CD14-positive monocyte (primary cell): ENCODE measurements at regions not wholly inside any gene's neighbourhood (a gene's known extent, or its start where the extent isn't known, plus 50 kb on each side); places are given as distances from the start of the nearest gene placed in this dataset.

Experiments used
- DNase-seq, 3 donors: peaks; one replicate each; pipeline ENCODE4 v3.0.0-alpha.2; 2011 to 2022
- H2AFZ ChIP-seq: 2 replicates; pipeline ENCODE4 v1.6.0; 2012; ENCODE audit warnings: mild to moderate bottlenecking, low read depth, low read length, inconsistent platforms; ENCODE audit not compliant: insufficient read depth, poor library complexity, severe bottlenecking
- H3K27ac ChIP-seq, 2 donors: 1 replicate in 1 of 2; 2 replicates in 1 of 2; pipeline ENCODE4 v1.5.1; 2012 to 2013; ENCODE audit warnings: low read length in 2 of 2, control low read depth in 1 of 2, inconsistent platforms in 1 of 2, low read depth in 1 of 2, mild to moderate bottlenecking in 1 of 2
- H3K27me3 ChIP-seq, 2 donors: one replicate each; pipeline versions ENCODE4 v1.6.0 to v1.6.1; 2011 to 2013; ENCODE audit warnings: low read length in 2 of 2; ENCODE audit not compliant: control insufficient read depth in 2 of 2, insufficient read depth in 2 of 2
- H3K36me3 ChIP-seq, 2 donors: replicated peaks in 1 of 2; 1 replicate in 1 of 2; 2 replicates in 1 of 2; pipeline versions ENCODE4 v1.5.1 to v1.6.1; 2012 to 2013; ENCODE audit warnings: low read length in 2 of 2, control low read depth in 1 of 2, inconsistent platforms in 1 of 2, mild to moderate bottlenecking in 1 of 2; ENCODE audit not compliant: insufficient read depth in 2 of 2, control insufficient read depth in 1 of 2
- H3K4me1 ChIP-seq, 2 donors: 1 replicate in 1 of 2; 2 replicates in 1 of 2; pipeline versions ENCODE4 v1.5.1 to v1.6.1; 2012 to 2013; ENCODE audit warnings: low read length in 2 of 2, control low read depth in 1 of 2, inconsistent platforms in 1 of 2, mild to moderate bottlenecking in 1 of 2, moderate library complexity in 1 of 2; ENCODE audit not compliant: insufficient read depth in 2 of 2, control insufficient read depth in 1 of 2
- H3K4me2 ChIP-seq: replicated peaks from 2 replicates; pipeline ENCODE3; 2012; ENCODE audit warnings: low read length, moderate library complexity, mild to moderate bottlenecking; ENCODE audit not compliant: poor library complexity, severe bottlenecking; ENCODE audit errors: extremely low read depth
- H3K4me3 ChIP-seq, 3 experiments: fragments of 200-600 bp in 1 of 3; sonication (generic) in 1 of 3; replicated peaks in 1 of 3; 1 replicate in 2 of 3; 2 replicates in 1 of 3; pipeline ENCODE4 v1.5.1; 2011 to 2013; ENCODE audit warnings: low read length in 3 of 3, mild to moderate bottlenecking in 3 of 3, control low read depth in 2 of 3, low read depth in 2 of 3, inconsistent platforms in 1 of 3, moderate library complexity in 1 of 3
- H3K79me2 ChIP-seq: 2 replicates; pipeline ENCODE4 v1.6.0; 2012; ENCODE audit warnings: mild to moderate bottlenecking, control low read depth, inconsistent platforms, low read length, moderate library complexity; ENCODE audit not compliant: insufficient read depth
- H3K9ac ChIP-seq: 2 replicates; pipeline ENCODE4 v1.6.0; 2017; ENCODE audit warnings: low read length, mild to moderate bottlenecking; ENCODE audit not compliant: insufficient read depth, poor library complexity, severe bottlenecking
- H3K9me3 ChIP-seq, 2 donors: replicated peaks in 1 of 2; 1 replicate in 1 of 2; 2 replicates in 1 of 2; pipeline versions ENCODE4 v1.5.1 to v1.6.1; 2012 to 2013; ENCODE audit warnings: low read length in 2 of 2, control low read depth in 1 of 2; ENCODE audit not compliant: control insufficient read depth in 1 of 2, insufficient read depth in 1 of 2
- H4K20me1 ChIP-seq: 2 replicates; pipeline ENCODE4 v1.6.0; 2012; ENCODE audit warnings: mild to moderate bottlenecking, low read length, control low read depth, moderate library complexity; ENCODE audit not compliant: insufficient read depth
- H3K27ac Mint-ChIP-seq, 7 donors: one replicate each; pipeline ENCODE4 v1.8.0; 2020; ENCODE audit warnings: mild to moderate bottlenecking in 7 of 7, mixed read lengths in 7 of 7, moderate library complexity in 6 of 7, inconsistent platforms in 2 of 7
- H3K27me3 Mint-ChIP-seq, 3 donors: one replicate each; pipeline ENCODE4 v1.8.0; 2021 to 2022; ENCODE audit warnings: low read depth in 3 of 3, mild to moderate bottlenecking in 3 of 3, mixed read lengths in 3 of 3, moderate library complexity in 3 of 3, inconsistent platforms in 1 of 3
- H3K36me3 Mint-ChIP-seq, 2 donors: one replicate each; pipeline ENCODE4 v1.8.0; 2020; ENCODE audit warnings: mixed read lengths in 2 of 2, inconsistent platforms in 1 of 2, mild to moderate bottlenecking in 1 of 2
- H3K4me1 Mint-ChIP-seq: one replicate; pipeline ENCODE4 v1.8.0; 2020; ENCODE audit warnings: mild to moderate bottlenecking, mixed read lengths
- H3K4me3 Mint-ChIP-seq, 2 donors: one replicate each; pipeline ENCODE4 v1.8.0; 2020; ENCODE audit warnings: mild to moderate bottlenecking in 2 of 2, mixed read lengths in 2 of 2, moderate library complexity in 1 of 2
- H3K9me3 Mint-ChIP-seq, 7 donors: one replicate each; pipeline ENCODE4 v1.8.0; 2020 to 2022; ENCODE audit warnings: mixed read lengths in 7 of 7, mild to moderate bottlenecking in 6 of 7, moderate library complexity in 6 of 7, inconsistent platforms in 2 of 7
- WGBS: methylation state at CpG from one replicate; pipeline ENCODE4 v1.1.5; 2013; ENCODE audit warnings: missing lambda C conversion rate; ENCODE audit not compliant: insufficient coverage; 5-methylcytosine and 5-hydroxymethylcytosine counted together
- intact Hi-C, 2 donors: fragments of 100-400 bp; cut with micrococcal nuclease; formaldehyde crosslinking; loops; one replicate each; pipeline versions ENCODE4 v1.15.0 to v1.15.1; 2023
- TF ChIP-seq, protein P1 (sequence below): fragments of 200-600 bp; IDR thresholded peaks from one replicate; pipeline ENCODE4 v1.8.0; 2022; ENCODE audit warnings: antibody characterized with exemption, mild to moderate bottlenecking

DNA sequence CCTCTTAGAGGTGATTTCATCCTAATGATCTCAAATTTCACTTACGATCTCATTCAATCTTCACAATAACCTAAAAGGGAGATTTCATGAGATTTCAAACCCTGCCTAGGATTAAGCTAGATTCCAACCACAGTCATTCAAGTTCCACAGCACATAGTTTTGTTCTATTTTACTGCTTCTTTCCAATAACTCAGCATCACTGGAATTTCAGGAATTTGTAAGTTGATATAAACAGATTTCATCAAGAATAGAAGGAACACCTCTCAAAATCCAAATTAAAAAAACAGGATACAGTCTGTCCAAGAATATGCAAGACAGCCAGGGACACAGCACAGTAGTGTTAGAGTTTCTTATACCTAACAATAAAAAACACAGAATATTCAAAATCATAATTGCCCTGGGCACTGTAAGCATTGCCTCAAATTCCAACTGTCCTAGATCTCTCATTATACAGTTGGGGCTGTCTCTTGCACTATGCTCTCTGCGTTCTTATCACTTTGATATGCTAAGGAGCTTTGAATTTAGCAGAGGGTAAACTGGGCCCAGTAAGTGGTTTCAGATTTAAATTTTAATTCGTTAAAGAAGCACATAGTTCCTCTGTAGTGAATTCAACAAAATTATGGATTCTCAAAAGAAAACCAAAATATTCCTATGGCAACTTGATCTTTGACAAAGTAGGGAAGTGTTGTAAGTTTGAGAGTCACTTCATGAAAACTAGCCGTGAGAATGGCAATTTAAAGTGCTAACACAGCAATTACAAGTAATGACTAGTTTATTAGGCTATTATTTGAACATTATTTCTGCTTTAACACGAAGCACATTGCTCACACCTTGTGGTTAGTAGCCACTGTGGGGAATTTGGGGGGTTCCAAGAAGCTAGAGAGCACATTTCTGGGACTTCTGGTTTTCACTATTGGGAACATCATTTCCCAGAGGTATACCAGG, 478.6 kb upstream of the C9orf72 start:
- Histone ChIP-seq H2AFZ (no peak overlapping the region), H4K20me1 (no peaks in the 10 kb centered on the region), H3K9me3 (no peaks in the 10 kb centered on the region), H3K36me3 (no peaks in the 10 kb centered on the region), H3K79me2 (no peaks in the 10 kb centered on the region), H3K4me3 (no peak overlapping the region), H3K27ac (no peak overlapping the region), H3K9ac (no peak overlapping the region), H3K4me1 (no peaks in the 10 kb centered on the region), H3K4me2 (no peak overlapping the region), H3K27me3 (no peaks in the 10 kb centered on the region)
- Mint-ChIP-seq H3K36me3 (no peaks in the 10 kb centered on the region), H3K4me3 (no peak overlapping the region), H3K27ac (no peak overlapping the region), H3K9me3 (no peaks in the 10 kb centered on the region), H3K4me1 (no peaks in the 10 kb centered on the region), H3K27me3 (peaks cover 0 to 2% (median 0%) of the 10 kb centered on the region in 3 donors)
- WGBS, result no CpG with 5 or more reads among the region's 5 CpGs
- TF ChIP-seq, protein P1, sequence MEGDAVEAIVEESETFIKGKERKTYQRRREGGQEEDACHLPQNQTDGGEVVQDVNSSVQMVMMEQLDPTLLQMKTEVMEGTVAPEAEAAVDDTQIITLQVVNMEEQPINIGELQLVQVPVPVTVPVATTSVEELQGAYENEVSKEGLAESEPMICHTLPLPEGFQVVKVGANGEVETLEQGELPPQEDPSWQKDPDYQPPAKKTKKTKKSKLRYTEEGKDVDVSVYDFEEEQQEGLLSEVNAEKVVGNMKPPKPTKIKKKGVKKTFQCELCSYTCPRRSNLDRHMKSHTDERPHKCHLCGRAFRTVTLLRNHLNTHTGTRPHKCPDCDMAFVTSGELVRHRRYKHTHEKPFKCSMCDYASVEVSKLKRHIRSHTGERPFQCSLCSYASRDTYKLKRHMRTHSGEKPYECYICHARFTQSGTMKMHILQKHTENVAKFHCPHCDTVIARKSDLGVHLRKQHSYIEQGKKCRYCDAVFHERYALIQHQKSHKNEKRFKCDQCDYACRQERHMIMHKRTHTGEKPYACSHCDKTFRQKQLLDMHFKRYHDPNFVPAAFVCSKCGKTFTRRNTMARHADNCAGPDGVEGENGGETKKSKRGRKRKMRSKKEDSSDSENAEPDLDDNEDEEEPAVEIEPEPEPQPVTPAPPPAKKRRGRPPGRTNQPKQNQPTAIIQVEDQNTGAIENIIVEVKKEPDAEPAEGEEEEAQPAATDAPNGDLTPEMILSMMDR, result no peak
- intact Hi-C loops, result no loop called here
- DNase-seq, result no peak

DNA sequence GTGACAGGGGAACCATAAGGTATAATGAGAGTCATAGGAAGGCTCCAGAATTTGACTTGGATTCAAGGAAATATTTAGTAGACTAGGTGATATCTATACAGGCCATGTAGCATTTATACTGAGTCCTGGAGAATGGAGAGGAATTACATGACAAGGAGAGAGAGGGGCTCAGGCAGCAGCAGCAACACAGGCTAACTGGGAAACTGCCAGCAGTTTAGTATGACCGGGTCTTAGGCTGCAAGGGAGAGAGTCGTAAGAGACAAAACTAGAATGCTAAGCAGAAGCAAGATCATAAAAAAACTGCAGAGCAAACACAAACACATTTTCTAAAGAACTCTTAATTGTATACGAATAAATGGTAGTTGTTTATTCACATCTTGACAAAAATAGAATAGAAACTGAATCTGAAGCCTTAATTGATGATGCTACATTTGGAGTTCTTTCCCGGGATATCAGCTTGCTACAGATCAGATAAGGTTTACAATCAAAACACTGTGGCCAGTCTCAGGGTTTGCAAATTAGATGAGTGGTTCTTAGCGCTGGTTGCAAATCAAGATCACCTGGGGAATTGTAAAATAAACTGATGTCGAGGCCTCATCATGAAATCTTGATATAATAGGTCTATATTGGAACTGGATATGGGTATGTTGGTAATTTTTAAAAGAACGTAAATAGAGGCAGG, 480.0 kb upstream of the C9orf72 start:
- Histone ChIP-seq H3K4me3 (no peak overlapping the region), H3K27me3 (no peaks in the 10 kb centered on the region), H3K9me3 (no peaks in the 10 kb centered on the region), H2AFZ (no peak overlapping the region), H3K36me3 (no peaks in the 10 kb centered on the region), H4K20me1 (no peaks in the 10 kb centered on the region), H3K9ac (no peak overlapping the region), H3K4me2 (no peak overlapping the region), H3K4me1 (no peaks in the 10 kb centered on the region), H3K27ac (no peak overlapping the region), H3K79me2 (no peaks in the 10 kb centered on the region)
- Mint-ChIP-seq H3K36me3 (no peaks in the 10 kb centered on the region), H3K4me1 (no peaks in the 10 kb centered on the region), H3K27ac (no peak overlapping the region), H3K4me3 (no peak overlapping the region), H3K27me3 (peaks cover 0 to 2% (median 0%) of the 10 kb centered on the region in 3 donors), H3K9me3 (peaks cover 0 to 2% (median 0%) of the 10 kb centered on the region in 7 donors)
- intact Hi-C loops, result no loop called here
- no peak for DNase-seq
- 72% methylated on average over 5 of the region's 7 CpGs for WGBS
- TF ChIP-seq, protein P1, result no peak
